BLaER1 (cell line): ENCODE measurements at regions not wholly inside any gene's neighbourhood (a gene's known extent, or its start where the extent isn't known, plus 50 kb on each side); places are given as distances from the start of the nearest gene placed in this dataset.

Experiments used
- H3K27ac ChIP-seq: shearing (Covaris generic); formaldehyde crosslinking; 2 replicates; pipeline ENCODE4 v1.8.1; 2022
- H3K27me3 ChIP-seq: shearing (Covaris generic); formaldehyde crosslinking; 2 replicates; pipeline ENCODE4 v1.8.1; 2022
- H3K36me3 ChIP-seq: shearing (Covaris generic); formaldehyde crosslinking; 2 replicates; pipeline ENCODE4 v1.8.1; 2022
- H3K4me1 ChIP-seq: shearing (Covaris generic); formaldehyde crosslinking; 2 replicates; pipeline ENCODE4 v1.8.1; 2022
- H3K4me2 ChIP-seq: shearing (Covaris generic); formaldehyde crosslinking; 2 replicates; pipeline ENCODE4 v1.8.1; 2022
- H3K4me3 ChIP-seq: shearing (Covaris generic); formaldehyde crosslinking; 2 replicates; pipeline ENCODE4 v1.8.1; 2022
- H3K9ac ChIP-seq: shearing (Covaris generic); formaldehyde crosslinking; 2 replicates; pipeline ENCODE4 v1.8.1; 2022
- H3K9me3 ChIP-seq: shearing (Covaris generic); formaldehyde crosslinking; 2 replicates; pipeline ENCODE4 v1.8.1; 2022
- H4K20me1 ChIP-seq: shearing (Covaris generic); formaldehyde crosslinking; 2 replicates; pipeline ENCODE4 v1.8.1; 2022
- Cebpa-rat ChIP-seq: shearing (Covaris generic); IDR thresholded peaks from 2 replicates; pipeline ENCODE4 v1.8.1; 2022

GRCh38 chr2:133906396-133906795 is 338.1 kb upstream of the NCKAP5 start:
- H3K4me2 ChIP-seq = no peak overlapping the region
- H4K20me1 ChIP-seq = no peaks in the 10 kb centered on the region
- H3K9me3 ChIP-seq = peaks cover 6% of the 10 kb centered on the region
- TF ChIP-seq Cebpa-rat = no peak
- no peaks in the 10 kb centered on the region for H3K4me1 ChIP-seq
- no peak overlapping the region for H3K4me3 ChIP-seq
- H3K36me3 ChIP-seq = no peaks in the 10 kb centered on the region
- H3K27ac ChIP-seq = no peak overlapping the region
- H3K27me3 ChIP-seq = no peaks in the 10 kb centered on the region
- H3K9ac ChIP-seq = no peak overlapping the region

- Histone ChIP-seq H3K4me1 (no peaks in the 10 kb centered on the region), H3K9me3 (peaks cover 6% of the 10 kb centered on the region), H3K9ac (no peak overlapping the region), H3K4me2 (no peak overlapping the region), H3K27ac (no peak overlapping the region), H3K4me3 (no peak overlapping the region), H3K36me3 (no peaks in the 10 kb centered on the region), H4K20me1 (no peaks in the 10 kb centered on the region), H3K27me3 (no peaks in the 10 kb centered on the region)
- no peak for TF ChIP-seq Cebpa-rat
Measured at GRCh38 chr2:133906926-133907325, 338.7 kb upstream of the NCKAP5 start.

- Histone ChIP-seq H3K4me2 (no peak overlapping the region), H3K36me3 (no peaks in the 10 kb centered on the region), H3K27me3 (no peaks in the 10 kb centered on the region), H3K27ac (no peak overlapping the region), H3K4me1 (no peaks in the 10 kb centered on the region), H3K9me3 (peaks cover 6% of the 10 kb centered on the region), H4K20me1 (no peaks in the 10 kb centered on the region), H3K9ac (no peak overlapping the region), H3K4me3 (no peak overlapping the region)
- no peak for TF ChIP-seq Cebpa-rat
Measured at GRCh38 chr2:133908171-133908570, 339.9 kb upstream of the NCKAP5 start.

- H3K36me3 ChIP-seq = no peaks in the 10 kb centered on the region
- H3K9ac ChIP-seq = no peak overlapping the region
- H3K27ac ChIP-seq = no peak overlapping the region
- H3K4me3 ChIP-seq = no peak overlapping the region
- H3K9me3 ChIP-seq = no peaks in the 10 kb centered on the region
- no peak overlapping the region for H3K4me2 ChIP-seq
- no peaks in the 10 kb centered on the region for H3K4me1 ChIP-seq
- no peaks in the 10 kb centered on the region for H3K27me3 ChIP-seq
- no peaks in the 10 kb centered on the region for H4K20me1 ChIP-seq
- TF ChIP-seq Cebpa-rat = no peak
Measured at GRCh38 chr2:133918141-133918540, 335.7 kb upstream of the MGAT5 start.

GRCh38 chr2:133919285-133919684 is 334.6 kb upstream of the MGAT5 start:
- H3K27ac ChIP-seq = no peak overlapping the region
- no peaks in the 10 kb centered on the region for H3K27me3 ChIP-seq
- no peak for TF ChIP-seq Cebpa-rat
- no peaks in the 10 kb centered on the region for H3K9me3 ChIP-seq
- H4K20me1 ChIP-seq = no peaks in the 10 kb centered on the region
- no peaks in the 10 kb centered on the region for H3K4me1 ChIP-seq
- no peak overlapping the region for H3K9ac ChIP-seq
- no peak overlapping the region for H3K4me2 ChIP-seq
- H3K36me3 ChIP-seq = no peaks in the 10 kb centered on the region
- H3K4me3 ChIP-seq = no peak overlapping the region

- no peak for TF ChIP-seq Cebpa-rat
- Histone ChIP-seq H3K4me2 (no peak overlapping the region), H3K27ac (no peak overlapping the region), H4K20me1 (no peaks in the 10 kb centered on the region), H3K4me1 (no peaks in the 10 kb centered on the region), H3K27me3 (no peaks in the 10 kb centered on the region), H3K4me3 (no peak overlapping the region), H3K9me3 (no peaks in the 10 kb centered on the region), H3K9ac (no peak overlapping the region), H3K36me3 (no peaks in the 10 kb centered on the region)
Measured at GRCh38 chr2:133927894-133928293, 326.0 kb upstream of the MGAT5 start.

- TF ChIP-seq Cebpa-rat = no peak
- H3K36me3 ChIP-seq = no peaks in the 10 kb centered on the region
Measured at GRCh38 chr2:133936096-133936495, 317.8 kb upstream of the MGAT5 start.

GRCh38 chr2:133936601-133937000 is 317.3 kb upstream of the MGAT5 start:
- Histone ChIP-seq H3K4me2 (no peak overlapping the region), H3K27ac (no peak overlapping the region), H3K9me3 (no peaks in the 10 kb centered on the region), H3K4me1 (no peaks in the 10 kb centered on the region), H4K20me1 (no peaks in the 10 kb centered on the region), H3K27me3 (no peaks in the 10 kb centered on the region), H3K9ac (no peak overlapping the region), H3K4me3 (no peak overlapping the region), H3K36me3 (no peaks in the 10 kb centered on the region)
- TF ChIP-seq Cebpa-rat = no peak

More at GRCh38 chr2:133936096-133936495, 317.8 kb upstream of the MGAT5 start:
- no peak overlapping the region for H3K27ac ChIP-seq
- no peaks in the 10 kb centered on the region for H3K27me3 ChIP-seq
- H4K20me1 ChIP-seq = no peaks in the 10 kb centered on the region
- no peaks in the 10 kb centered on the region for H3K4me1 ChIP-seq
- H3K4me2 ChIP-seq = no peak overlapping the region
- H3K9me3 ChIP-seq = no peaks in the 10 kb centered on the region
- H3K4me3 ChIP-seq = no peak overlapping the region
- H3K9ac ChIP-seq = no peak overlapping the region

- Histone ChIP-seq H4K20me1 (no peaks in the 10 kb centered on the region), H3K36me3 (no peaks in the 10 kb centered on the region), H3K9me3 (no peaks in the 10 kb centered on the region), H3K27me3 (no peaks in the 10 kb centered on the region), H3K4me3 (no peak overlapping the region), H3K4me2 (no peak overlapping the region), H3K9ac (no peak overlapping the region), H3K4me1 (no peaks in the 10 kb centered on the region), H3K27ac (no peak overlapping the region)
- TF ChIP-seq Cebpa-rat = no peak
Measured at GRCh38 chr2:133937669-133938068, 316.2 kb upstream of the MGAT5 start.

- no peaks in the 10 kb centered on the region for H3K9me3 ChIP-seq
- no peak for TF ChIP-seq Cebpa-rat
- no peaks in the 10 kb centered on the region for H3K4me1 ChIP-seq
- no peaks in the 10 kb centered on the region for H4K20me1 ChIP-seq
- no peaks in the 10 kb centered on the region for H3K36me3 ChIP-seq
- no peak overlapping the region for H3K4me3 ChIP-seq
- no peak overlapping the region for H3K4me2 ChIP-seq
- H3K27me3 ChIP-seq = no peaks in the 10 kb centered on the region
- no peak overlapping the region for H3K9ac ChIP-seq
- H3K27ac ChIP-seq = no peak overlapping the region
Measured at GRCh38 chr2:133940134-133940533, 313.7 kb upstream of the MGAT5 start.

GRCh38 chr2:133941666-133942065 is 312.2 kb upstream of the MGAT5 start:
- no peak overlapping the region for H3K27ac ChIP-seq
- H3K4me2 ChIP-seq = no peak overlapping the region
- no peaks in the 10 kb centered on the region for H4K20me1 ChIP-seq
- H3K27me3 ChIP-seq = no peaks in the 10 kb centered on the region
- H3K4me1 ChIP-seq = no peaks in the 10 kb centered on the region
- no peak for TF ChIP-seq Cebpa-rat
- no peaks in the 10 kb centered on the region for H3K9me3 ChIP-seq
- H3K4me3 ChIP-seq = no peak overlapping the region
- no peaks in the 10 kb centered on the region for H3K36me3 ChIP-seq
- H3K9ac ChIP-seq = no peak overlapping the region
